GM23338 (cell line): ENCODE measurements at regions not wholly inside any gene's neighbourhood (a gene's known extent, or its start where the extent isn't known, plus 50 kb on each side); places are given as distances from the start of the nearest gene placed in this dataset.

Source experiments
- ATAC-seq: fragments of 200-7000 bp; cut with Tn5 transposase; 3 replicates; pipeline ENCODE4 v1.9.1; 2020
- DNase-seq: peaks from one replicate; pipeline ENCODE4 v3.0.0-alpha.2; 2015; ENCODE audit warnings: low spot score
- H2AFZ ChIP-seq: fragments of 200-600 bp; sonication (generic); 2 replicates; pipeline ENCODE4 v1.8.0; 2016; ENCODE audit warnings: antibody characterized with exemption, mild to moderate bottlenecking, moderate library complexity
- H3F3A ChIP-seq: fragments of 200-600 bp; sonication (generic); replicated peaks from 2 replicates; pipeline ENCODE4 v1.8.0; 2017; ENCODE audit warnings: antibody characterized with exemption, mixed run types, low read depth
- H3K27ac ChIP-seq: fragments of 200-600 bp; sonication (generic); 2 replicates; pipeline ENCODE4 v1.6.1; 2016; ENCODE audit warnings: low read depth
- H3K27me3 ChIP-seq: fragments of 200-600 bp; sonication (generic); 2 replicates; pipeline ENCODE4 v1.8.0; 2016; ENCODE audit warnings: mild to moderate bottlenecking, mixed run types, moderate library complexity; ENCODE audit not compliant: insufficient read depth
- H3K36me3 ChIP-seq: fragments of 200-600 bp; sonication (generic); 2 replicates; pipeline ENCODE4 v1.8.0; 2016; ENCODE audit warnings: mild to moderate bottlenecking; ENCODE audit not compliant: insufficient read depth
- H3K4me1 ChIP-seq: fragments of 200-600 bp; sonication (generic); 2 replicates; pipeline ENCODE4 v1.8.0; 2016; ENCODE audit warnings: mild to moderate bottlenecking, moderate library complexity; ENCODE audit not compliant: insufficient read depth
- H3K4me2 ChIP-seq: fragments of 200-600 bp; sonication (generic); 2 replicates; pipeline ENCODE4 v1.7.1; 2017; ENCODE audit warnings: mixed run types
- H3K4me3 ChIP-seq: fragments of 200-600 bp; sonication (generic); 2 replicates; pipeline ENCODE4 v1.6.1; 2016; ENCODE audit warnings: mixed run types
- H3K79me2 ChIP-seq: fragments of 200-600 bp; sonication (generic); replicated peaks from 2 replicates; pipeline ENCODE4 v1.8.0; 2017; ENCODE audit warnings: mild to moderate bottlenecking; ENCODE audit not compliant: insufficient read depth
- H3K9me2 ChIP-seq: fragments of 200-600 bp; sonication (generic); 2 replicates; pipeline ENCODE4 v1.8.0; 2017; ENCODE audit not compliant: insufficient read depth
- H4K20me1 ChIP-seq: fragments of 200-600 bp; sonication (generic); replicated peaks from 2 replicates; pipeline ENCODE4 v1.8.0; 2017; ENCODE audit warnings: mild to moderate bottlenecking; ENCODE audit not compliant: insufficient read depth
- H3K27ac Mint-ChIP-seq: 2 replicates; pipeline ENCODE4 v1.8.0; 2020; ENCODE audit warnings: inconsistent platforms, mild to moderate bottlenecking, moderate library complexity, mixed read lengths
- H3K27me3 Mint-ChIP-seq: 3 replicates; pipeline ENCODE4 v1.8.0; 2022; ENCODE audit warnings: low read depth, mild to moderate bottlenecking, moderate library complexity, mixed read lengths, inconsistent platforms; ENCODE audit not compliant: insufficient read depth, poor library complexity
- H3K36me3 Mint-ChIP-seq: 3 replicates; pipeline ENCODE4 v1.8.0; 2021; ENCODE audit warnings: low read depth, mild to moderate bottlenecking, inconsistent platforms, moderate library complexity, mixed read lengths
- H3K4me1 Mint-ChIP-seq: 3 replicates; pipeline ENCODE4 v1.8.0; 2020; ENCODE audit warnings: mild to moderate bottlenecking, inconsistent platforms, mixed read lengths
- H3K4me3 Mint-ChIP-seq: 3 replicates; pipeline ENCODE4 v1.8.0; 2021; ENCODE audit warnings: moderate library complexity, mild to moderate bottlenecking, inconsistent platforms, mixed read lengths
- H3K9me3 Mint-ChIP-seq: 3 replicates; pipeline ENCODE4 v1.8.0; 2020; ENCODE audit warnings: moderate library complexity, mild to moderate bottlenecking, inconsistent platforms, mixed read lengths
- CREB1 ChIP-seq: fragments of 250-450 bp; sonication (Bioruptor Pico); IDR thresholded peaks from 2 replicates; pipeline ENCODE4 v1.5.0; 2020; ENCODE audit warnings: low read depth, mild to moderate bottlenecking, moderate library complexity
- EZH2 ChIP-seq: fragments of 200-600 bp; sonication (generic); IDR thresholded peaks from one replicate; pipeline ENCODE4 v1.8.0; 2017; ENCODE audit warnings: antibody characterized with exemption, mild to moderate bottlenecking, low read depth; ENCODE audit not compliant: unreplicated experiment
- EZH2phosphoT487 ChIP-seq: fragments of 200-600 bp; sonication (generic); IDR thresholded peaks from one replicate; pipeline ENCODE4 v1.8.1; 2018; ENCODE audit warnings: antibody characterized with exemption; ENCODE audit not compliant: unreplicated experiment
- JUNB ChIP-seq: IDR thresholded peaks from one replicate; pipeline ENCODE4 v1.6.1; 2016; ENCODE audit warnings: antibody characterized with exemption; ENCODE audit not compliant: unreplicated experiment
- NANOG ChIP-seq: IDR thresholded peaks from 2 replicates; pipeline ENCODE4 v1.6.1; 2016; ENCODE audit warnings: antibody characterized with exemption, borderline replicate concordance
- POLR2AphosphoS5 ChIP-seq: IDR thresholded peaks from 2 replicates; pipeline ENCODE4 v1.6.1; 2016; ENCODE audit warnings: antibody characterized with exemption, low read depth
- REST ChIP-seq: IDR thresholded peaks from one replicate; pipeline ENCODE4 v1.6.1; 2018; ENCODE audit warnings: antibody characterized with exemption; ENCODE audit not compliant: unreplicated experiment
- STAT1 ChIP-seq: IDR thresholded peaks from one replicate; pipeline ENCODE4 v1.6.1; 2016; ENCODE audit warnings: antibody characterized with exemption; ENCODE audit not compliant: unreplicated experiment
- ZNF114 ChIP-seq: fragments of 250-450 bp; sonication (Bioruptor Pico); IDR thresholded peaks from 2 replicates; pipeline ENCODE4 v1.5.0; 2020; ENCODE audit warnings: mild to moderate bottlenecking, moderate library complexity
- ZNF331 ChIP-seq: fragments of 250-450 bp; sonication (Bioruptor Pico); IDR thresholded peaks from 2 replicates; pipeline ENCODE4 v1.5.0; 2020; ENCODE audit warnings: low read depth, mild to moderate bottlenecking, moderate library complexity
- TF ChIP-seq, protein P1 (sequence below), 2 experiments: fragments of 200-600 bp in 1 of 2; sonication (generic) in 1 of 2; conservative IDR thresholded peaks; 2 replicates each; pipeline versions ENCODE4 v1.5.1 to v1.6.1; 2016 to 2017; ENCODE audit warnings: antibody characterized with exemption in 2 of 2, low read depth in 2 of 2, mild to moderate bottlenecking in 2 of 2, moderate library complexity in 1 of 2
- TF ChIP-seq, protein P2 (sequence below): IDR thresholded peaks from 2 replicates; pipeline ENCODE4 v1.6.1; 2016; ENCODE audit warnings: antibody characterized with exemption
- TF ChIP-seq, protein P3 (sequence below): fragments of 250-450 bp; sonication (Bioruptor Pico); IDR thresholded peaks from 2 replicates; pipeline ENCODE4 v1.5.0; 2020; ENCODE audit warnings: mild to moderate bottlenecking, moderate library complexity

DNA sequence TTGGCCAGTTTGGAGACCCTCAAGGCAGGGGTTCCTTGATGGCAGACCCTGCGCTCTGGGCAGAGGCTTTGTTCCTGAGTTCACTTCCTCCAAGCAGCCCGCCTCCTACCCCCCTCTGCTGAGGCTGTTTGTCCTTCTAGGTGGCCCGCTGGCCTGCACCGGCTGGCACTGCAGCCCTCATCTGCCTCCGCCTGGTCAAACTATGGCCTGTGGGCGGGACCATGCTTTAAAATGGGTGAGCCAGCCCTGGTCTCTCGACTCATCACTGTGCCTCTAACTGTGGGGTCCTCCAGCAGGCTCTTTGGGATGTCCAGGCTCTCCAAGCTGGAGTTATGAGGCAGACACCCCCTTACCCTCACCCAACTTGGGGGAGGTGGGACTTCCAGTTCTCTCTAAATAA is 78.9 kb upstream of the SLC22A11 start:
- Mint-ChIP-seq H3K27ac (no peak overlapping the region), H3K4me1 (peaks cover 11% of the 10 kb centered on the region), H3K4me3 (no peak overlapping the region), H3K9me3 (peaks cover 3% of the 10 kb centered on the region; the same call in 1 of the 3 replicates), H3K36me3 (no peaks in the 10 kb centered on the region), H3K27me3 (peaks cover 3% of the 10 kb centered on the region)
- Histone ChIP-seq H3F3A (no peaks in the 10 kb centered on the region), H2AFZ (no peak overlapping the region), H4K20me1 (no peaks in the 10 kb centered on the region), H3K4me2 (no peak overlapping the region), H3K36me3 (no peaks in the 10 kb centered on the region), H3K4me3 (no peak overlapping the region), H3K4me1 (peaks cover 6% of the 10 kb centered on the region; the same call in 1 of the 2 replicates), H3K79me2 (no peaks in the 10 kb centered on the region), H3K27ac (no peak overlapping the region), H3K9me2 (no peaks in the 10 kb centered on the region), H3K27me3 (0 out of 2 replicates have a peak, but pooled peaks cover 6% of the 10 kb centered on the region)
- no peak for TF ChIP-seq EZH2
- TF ChIP-seq CREB1 (CRISPR knock-in tag): no peak
- TF ChIP-seq, protein P1, sequence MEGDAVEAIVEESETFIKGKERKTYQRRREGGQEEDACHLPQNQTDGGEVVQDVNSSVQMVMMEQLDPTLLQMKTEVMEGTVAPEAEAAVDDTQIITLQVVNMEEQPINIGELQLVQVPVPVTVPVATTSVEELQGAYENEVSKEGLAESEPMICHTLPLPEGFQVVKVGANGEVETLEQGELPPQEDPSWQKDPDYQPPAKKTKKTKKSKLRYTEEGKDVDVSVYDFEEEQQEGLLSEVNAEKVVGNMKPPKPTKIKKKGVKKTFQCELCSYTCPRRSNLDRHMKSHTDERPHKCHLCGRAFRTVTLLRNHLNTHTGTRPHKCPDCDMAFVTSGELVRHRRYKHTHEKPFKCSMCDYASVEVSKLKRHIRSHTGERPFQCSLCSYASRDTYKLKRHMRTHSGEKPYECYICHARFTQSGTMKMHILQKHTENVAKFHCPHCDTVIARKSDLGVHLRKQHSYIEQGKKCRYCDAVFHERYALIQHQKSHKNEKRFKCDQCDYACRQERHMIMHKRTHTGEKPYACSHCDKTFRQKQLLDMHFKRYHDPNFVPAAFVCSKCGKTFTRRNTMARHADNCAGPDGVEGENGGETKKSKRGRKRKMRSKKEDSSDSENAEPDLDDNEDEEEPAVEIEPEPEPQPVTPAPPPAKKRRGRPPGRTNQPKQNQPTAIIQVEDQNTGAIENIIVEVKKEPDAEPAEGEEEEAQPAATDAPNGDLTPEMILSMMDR (conservative IDR thresholded peaks at IDR 0.05; ENCODE audit: low read depth in 2 of 2): no peak
- TF ChIP-seq STAT1: no peak
- TF ChIP-seq POLR2AphosphoS5: no peak
- no peak for TF ChIP-seq JUNB
- no peak for TF ChIP-seq NANOG
- TF ChIP-seq, protein P2, sequence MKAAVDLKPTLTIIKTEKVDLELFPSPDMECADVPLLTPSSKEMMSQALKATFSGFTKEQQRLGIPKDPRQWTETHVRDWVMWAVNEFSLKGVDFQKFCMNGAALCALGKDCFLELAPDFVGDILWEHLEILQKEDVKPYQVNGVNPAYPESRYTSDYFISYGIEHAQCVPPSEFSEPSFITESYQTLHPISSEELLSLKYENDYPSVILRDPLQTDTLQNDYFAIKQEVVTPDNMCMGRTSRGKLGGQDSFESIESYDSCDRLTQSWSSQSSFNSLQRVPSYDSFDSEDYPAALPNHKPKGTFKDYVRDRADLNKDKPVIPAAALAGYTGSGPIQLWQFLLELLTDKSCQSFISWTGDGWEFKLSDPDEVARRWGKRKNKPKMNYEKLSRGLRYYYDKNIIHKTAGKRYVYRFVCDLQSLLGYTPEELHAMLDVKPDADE: no peak
- TF ChIP-seq, protein P3, sequence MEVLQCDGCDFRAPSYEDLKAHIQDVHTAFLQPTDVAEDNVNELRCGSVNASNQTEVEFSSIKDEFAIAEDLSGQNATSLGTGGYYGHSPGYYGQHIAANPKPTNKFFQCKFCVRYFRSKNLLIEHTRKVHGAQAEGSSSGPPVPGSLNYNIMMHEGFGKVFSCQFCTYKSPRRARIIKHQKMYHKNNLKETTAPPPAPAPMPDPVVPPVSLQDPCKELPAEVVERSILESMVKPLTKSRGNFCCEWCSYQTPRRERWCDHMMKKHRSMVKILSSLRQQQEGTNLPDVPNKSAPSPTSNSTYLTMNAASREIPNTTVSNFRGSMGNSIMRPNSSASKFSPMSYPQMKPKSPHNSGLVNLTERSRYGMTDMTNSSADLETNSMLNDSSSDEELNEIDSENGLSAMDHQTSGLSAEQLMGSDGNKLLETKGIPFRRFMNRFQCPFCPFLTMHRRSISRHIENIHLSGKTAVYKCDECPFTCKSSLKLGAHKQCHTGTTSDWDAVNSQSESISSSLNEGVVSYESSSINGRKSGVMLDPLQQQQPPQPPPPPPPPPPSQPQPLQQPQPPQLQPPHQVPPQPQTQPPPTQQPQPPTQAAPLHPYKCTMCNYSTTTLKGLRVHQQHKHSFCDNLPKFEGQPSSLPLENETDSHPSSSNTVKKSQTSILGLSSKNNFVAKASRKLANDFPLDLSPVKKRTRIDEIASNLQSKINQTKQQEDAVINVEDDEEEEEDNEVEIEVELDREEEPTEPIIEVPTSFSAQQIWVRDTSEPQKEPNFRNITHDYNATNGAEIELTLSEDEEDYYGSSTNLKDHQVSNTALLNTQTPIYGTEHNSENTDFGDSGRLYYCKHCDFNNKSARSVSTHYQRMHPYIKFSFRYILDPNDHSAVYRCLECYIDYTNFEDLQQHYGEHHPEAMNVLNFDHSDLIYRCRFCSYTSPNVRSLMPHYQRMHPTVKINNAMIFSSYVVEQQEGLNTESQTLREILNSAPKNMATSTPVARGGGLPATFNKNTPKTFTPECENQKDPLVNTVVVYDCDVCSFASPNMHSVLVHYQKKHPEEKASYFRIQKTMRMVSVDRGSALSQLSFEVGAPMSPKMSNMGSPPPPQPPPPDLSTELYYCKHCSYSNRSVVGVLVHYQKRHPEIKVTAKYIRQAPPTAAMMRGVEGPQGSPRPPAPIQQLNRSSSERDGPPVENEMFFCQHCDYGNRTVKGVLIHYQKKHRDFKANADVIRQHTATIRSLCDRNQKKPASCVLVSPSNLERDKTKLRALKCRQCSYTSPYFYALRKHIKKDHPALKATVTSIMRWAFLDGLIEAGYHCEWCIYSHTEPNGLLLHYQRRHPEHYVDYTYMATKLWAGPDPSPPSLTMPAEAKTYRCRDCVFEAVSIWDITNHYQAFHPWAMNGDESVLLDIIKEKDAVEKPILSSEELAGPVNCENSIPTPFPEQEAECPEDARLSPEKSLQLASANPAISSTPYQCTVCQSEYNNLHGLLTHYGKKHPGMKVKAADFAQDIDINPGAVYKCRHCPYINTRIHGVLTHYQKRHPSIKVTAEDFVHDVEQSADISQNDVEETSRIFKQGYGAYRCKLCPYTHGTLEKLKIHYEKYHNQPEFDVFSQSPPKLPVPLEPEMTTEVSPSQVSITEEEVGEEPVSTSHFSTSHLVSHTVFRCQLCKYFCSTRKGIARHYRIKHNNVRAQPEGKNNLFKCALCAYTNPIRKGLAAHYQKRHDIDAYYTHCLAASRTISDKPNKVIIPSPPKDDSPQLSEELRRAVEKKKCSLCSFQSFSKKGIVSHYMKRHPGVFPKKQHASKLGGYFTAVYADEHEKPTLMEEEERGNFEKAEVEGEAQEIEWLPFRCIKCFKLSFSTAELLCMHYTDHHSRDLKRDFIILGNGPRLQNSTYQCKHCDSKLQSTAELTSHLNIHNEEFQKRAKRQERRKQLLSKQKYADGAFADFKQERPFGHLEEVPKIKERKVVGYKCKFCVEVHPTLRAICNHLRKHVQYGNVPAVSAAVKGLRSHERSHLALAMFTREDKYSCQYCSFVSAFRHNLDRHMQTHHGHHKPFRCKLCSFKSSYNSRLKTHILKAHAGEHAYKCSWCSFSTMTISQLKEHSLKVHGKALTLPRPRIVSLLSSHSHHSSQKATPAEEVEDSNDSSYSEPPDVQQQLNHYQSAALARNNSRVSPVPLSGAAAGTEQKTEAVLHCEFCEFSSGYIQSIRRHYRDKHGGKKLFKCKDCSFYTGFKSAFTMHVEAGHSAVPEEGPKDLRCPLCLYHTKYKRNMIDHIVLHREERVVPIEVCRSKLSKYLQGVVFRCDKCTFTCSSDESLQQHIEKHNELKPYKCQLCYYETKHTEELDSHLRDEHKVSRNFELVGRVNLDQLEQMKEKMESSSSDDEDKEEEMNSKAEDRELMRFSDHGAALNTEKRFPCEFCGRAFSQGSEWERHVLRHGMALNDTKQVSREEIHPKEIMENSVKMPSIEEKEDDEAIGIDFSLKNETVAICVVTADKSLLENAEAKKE (CRISPR knock-in tag): no peak
- no peak for TF ChIP-seq EZH2phosphoT487
- no peak for TF ChIP-seq ZNF114 (CRISPR knock-in tag)
- no peak for TF ChIP-seq ZNF331
- TF ChIP-seq REST: no peak
- no peak for DNase-seq
- ATAC-seq: peak; percentile 42
